IPS-15b (cell line): ENCODE measurements at regions not wholly inside any gene's neighbourhood (a gene's known extent, or its start where the extent isn't known, plus 50 kb on each side); places are given as distances from the start of the nearest gene placed in this dataset.

ENCODE experiments used
- H3K27me3 ChIP-seq: one replicate; pipeline ENCODE4 v1.6.1; 2013; ENCODE audit warnings: low read length; ENCODE audit not compliant: control insufficient read depth, insufficient read depth
- H3K36me3 ChIP-seq: one replicate; pipeline ENCODE4 v1.6.1; 2013; ENCODE audit warnings: low read length; ENCODE audit not compliant: control insufficient read depth, insufficient read depth
- H3K4me1 ChIP-seq: one replicate; pipeline ENCODE4 v1.6.1; 2013; ENCODE audit warnings: mild to moderate bottlenecking, low read length; ENCODE audit not compliant: control insufficient read depth, insufficient read depth
- H3K4me3 ChIP-seq: one replicate; pipeline ENCODE4 v1.5.1; 2013; ENCODE audit warnings: low read depth, low read length
- H3K9ac ChIP-seq: one replicate; pipeline ENCODE4 v1.6.1; 2013; ENCODE audit warnings: low read depth, mild to moderate bottlenecking, low read length
- H3K9me3 ChIP-seq: one replicate; pipeline ENCODE4 v1.6.1; 2013; ENCODE audit warnings: mild to moderate bottlenecking, low read length; ENCODE audit not compliant: control insufficient read depth, insufficient read depth

DNA sequence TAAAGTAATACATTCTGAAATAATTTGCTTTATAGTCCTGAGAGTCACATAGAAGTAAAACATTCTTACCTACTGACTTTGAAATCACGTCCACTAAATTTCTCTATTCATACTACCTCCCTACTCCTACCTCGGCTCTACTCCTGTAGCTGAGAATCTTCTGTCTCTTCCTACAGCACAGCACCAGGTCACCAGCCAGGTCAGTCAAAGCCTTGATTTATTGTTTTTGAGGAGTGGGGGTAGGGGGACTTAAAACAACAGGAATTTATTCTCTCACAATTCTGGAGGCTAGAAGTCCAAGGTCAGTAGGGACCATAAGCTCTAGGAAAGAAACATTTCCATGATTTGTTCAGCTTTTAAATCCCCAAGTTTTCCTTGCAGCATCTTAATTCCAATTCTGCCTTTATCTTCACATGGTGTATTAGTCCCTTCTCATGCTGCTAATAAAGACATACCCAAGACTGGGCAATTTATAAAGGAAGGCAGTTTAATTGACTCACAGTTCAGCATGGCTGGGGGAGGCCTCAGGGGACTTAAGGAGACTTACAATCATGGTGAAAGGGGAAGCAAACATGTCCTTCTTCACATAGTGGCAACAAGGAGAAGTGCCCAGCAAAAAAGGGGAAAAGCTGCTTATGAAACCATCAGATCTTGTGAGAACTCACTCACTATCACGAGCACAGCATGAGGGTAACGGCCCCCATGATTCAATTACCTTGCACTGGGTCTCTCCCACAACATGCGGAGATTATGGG, 49.6 kb upstream of the CCNG1 start:
- H3K9ac ChIP-seq = no peak overlapping the region
- H3K4me1 ChIP-seq = no peaks in the 10 kb centered on the region
- no peaks in the 10 kb centered on the region for H3K36me3 ChIP-seq
- no peaks in the 10 kb centered on the region for H3K27me3 ChIP-seq
- no peak overlapping the region for H3K4me3 ChIP-seq
- no peaks in the 10 kb centered on the region for H3K9me3 ChIP-seq
